NCI-H1092 (cell line): ENCODE measurements at regions not wholly inside any gene's neighbourhood (a gene's known extent, or its start where the extent isn't known, plus 50 kb on each side); places are given as distances from the start of the nearest gene placed in this dataset.

Experiments
- DNase-seq: peaks from one replicate; lab custom pipeline; 2025; lab: John Stamatoyannopoulos, UW

GRCh38 chr14:61130512-61131260 lies 149.6 kb downstream of the SLC38A6 start:
- DNase-seq, result no peak

GRCh38 chr14:61129168-61129745 lies 148.2 kb downstream of the SLC38A6 start:
- no peak for DNase-seq

GRCh38 chr14:61128382-61129167 lies 147.5 kb downstream of the SLC38A6 start:
- no peak for DNase-seq

GRCh38 chr14:61126603-61127498 lies 145.8 kb downstream of the SLC38A6 start:
- DNase-seq, result no peak

- no peak for DNase-seq
These were observed 145.0 kb downstream of the SLC38A6 start for GRCh38 chr14:61125867-61126572.

GRCh38 chr14:61125041-61125866 lies 144.2 kb downstream of the SLC38A6 start:
- no peak for DNase-seq

GRCh38 chr14:61122862-61123261 lies 141.8 kb downstream of the SLC38A6 start:
- no peak for DNase-seq

- no peak for DNase-seq
These were observed 140.3 kb downstream of the SLC38A6 start for GRCh38 chr14:61121355-61121787.

GRCh38 chr14:61120576-61120975 lies 139.5 kb downstream of the SLC38A6 start:
- DNase-seq, result no peak

- DNase-seq, result no peak
These were observed 138.0 kb downstream of the SLC38A6 start for GRCh38 chr14:61119006-61119405.

GRCh38 chr14:61116369-61116768 lies 135.3 kb downstream of the SLC38A6 start:
- no peak for DNase-seq

GRCh38 chr14:61113561-61114225 lies 132.6 kb downstream of the SLC38A6 start:
- DNase-seq, result peak; percentile 51

GRCh38 chr14:61112506-61112905 lies 131.5 kb downstream of the SLC38A6 start:
- no peak for DNase-seq

GRCh38 chr14:61111731-61112130 lies 130.7 kb downstream of the SLC38A6 start:
- DNase-seq, result no peak

GRCh38 chr14:61111209-61111665 lies 130.2 kb downstream of the SLC38A6 start:
- DNase-seq, result no peak

GRCh38 chr14:61110316-61111082 lies 129.5 kb downstream of the SLC38A6 start:
- DNase-seq, result no peak

- no peak for DNase-seq
These were observed 128.2 kb downstream of the SLC38A6 start for GRCh38 chr14:61109288-61109687.

- DNase-seq, result no peak
These were observed 127.6 kb downstream of the SLC38A6 start for GRCh38 chr14:61108496-61109141.
